GM21367 (cell line): ENCODE measurements at regions not wholly inside any gene's neighbourhood (a gene's known extent, or its start where the extent isn't known, plus 50 kb on each side); places are given as distances from the start of the nearest gene placed in this dataset.

ENCODE experiments used
- ATAC-seq: cut with Tn5 transposase; IDR thresholded peaks from one replicate; pipeline ENCODE4 v1.9.1; 2021; ENCODE audit not compliant: unreplicated experiment

GRCh38 chr1:239725933-239726332 is 339.6 kb downstream of the CHRM3 start:
- no peak for ATAC-seq

- ATAC-seq: no peak
These were observed 344.0 kb downstream of the CHRM3 start for GRCh38 chr1:239730378-239730777.

GRCh38 chr1:239731082-239731748 is 344.8 kb downstream of the CHRM3 start:
- no peak for ATAC-seq

GRCh38 chr1:239732770-239733169 is 346.4 kb downstream of the CHRM3 start:
- no peak for ATAC-seq

- ATAC-seq: no peak
These were observed 347.6 kb downstream of the CHRM3 start for GRCh38 chr1:239733995-239734394.

- ATAC-seq: no peak
These were observed 348.7 kb downstream of the CHRM3 start for GRCh38 chr1:239735111-239735510.

- no peak for ATAC-seq
These were observed 350.1 kb downstream of the CHRM3 start for GRCh38 chr1:239736479-239736878.

- ATAC-seq: no peak
These were observed 352.3 kb upstream of the FMN2 start for GRCh38 chr1:239739375-239739774.

GRCh38 chr1:239739919-239740318 is 351.8 kb upstream of the FMN2 start:
- no peak for ATAC-seq

GRCh38 chr1:239742416-239743109 is 349.1 kb upstream of the FMN2 start:
- no peak for ATAC-seq

GRCh38 chr1:239744851-239745250 is 346.8 kb upstream of the FMN2 start:
- ATAC-seq: no peak

- no peak for ATAC-seq
These were observed 336.4 kb upstream of the FMN2 start for GRCh38 chr1:239755107-239755912.

GRCh38 chr1:239757716-239758115 is 334.0 kb upstream of the FMN2 start:
- no peak for ATAC-seq

- no peak for ATAC-seq
These were observed 332.9 kb upstream of the FMN2 start for GRCh38 chr1:239758756-239759155.

GRCh38 chr1:239761509-239761908 is 330.2 kb upstream of the FMN2 start:
- ATAC-seq: no peak

GRCh38 chr1:239763850-239764249 is 327.8 kb upstream of the FMN2 start:
- ATAC-seq: no peak

- ATAC-seq: no peak
These were observed 327.1 kb upstream of the FMN2 start for GRCh38 chr1:239764546-239764945.

- ATAC-seq: no peak
These were observed 326.5 kb upstream of the FMN2 start for GRCh38 chr1:239765163-239765562.

- no peak for ATAC-seq
These were observed 320.1 kb upstream of the FMN2 start for GRCh38 chr1:239771550-239771949.

GRCh38 chr1:239772446-239772845 is 319.2 kb upstream of the FMN2 start:
- no peak for ATAC-seq

GRCh38 chr1:239775466-239775865 is 316.2 kb upstream of the FMN2 start:
- ATAC-seq: no peak
